Neural cell (in vitro differentiated cells): ENCODE measurements at regions not wholly inside any gene's neighbourhood (a gene's known extent, or its start where the extent isn't known, plus 50 kb on each side); places are given as distances from the start of the nearest gene placed in this dataset.

Source experiments
- H2AFZ ChIP-seq: fragments of 200-600, 300-800 bp; sonication (generic), shearing (Covaris generic); 2 replicates; pipeline ENCODE4 v1.6.0; 2014; ENCODE audit warnings: low read depth, mild to moderate bottlenecking, antibody characterized with exemption, low read length, moderate library complexity
- H3F3A ChIP-seq: fragments of 200-600 bp; shearing (Covaris generic); 2 replicates; pipeline ENCODE4 v1.6.1; 2016; ENCODE audit warnings: mild to moderate bottlenecking, moderate library complexity, mixed read lengths, antibody characterized with exemption, low read length; ENCODE audit not compliant: insufficient read depth, poor library complexity, severe bottlenecking
- H3K27ac ChIP-seq: fragments of 200-600, 300-800 bp; sonication (generic), shearing (Covaris generic); 2 replicates; pipeline ENCODE4 v1.5.1; 2014; ENCODE audit warnings: mild to moderate bottlenecking, low read length, moderate library complexity
- H3K27me3 ChIP-seq: fragments of 300-800, 200-600 bp; sonication (generic), shearing (Covaris generic); 2 replicates; pipeline ENCODE4 v1.6.0; 2014; ENCODE audit warnings: mild to moderate bottlenecking, low read depth, low read length, moderate library complexity; ENCODE audit not compliant: insufficient read depth
- H3K36me3 ChIP-seq: fragments of 300-800, 200-600 bp; sonication (generic), shearing (Covaris generic); 2 replicates; pipeline ENCODE4 v1.5.1; 2014; ENCODE audit warnings: mild to moderate bottlenecking, antibody characterized with exemption, low read length, moderate library complexity; ENCODE audit not compliant: insufficient read depth
- H3K4me2 ChIP-seq: fragments of 300-800, 200-600 bp; sonication (generic), shearing (Covaris generic); 2 replicates; pipeline ENCODE4 v1.6.0; 2014; ENCODE audit warnings: mild to moderate bottlenecking, low read length
- H3K4me3 ChIP-seq: fragments of 300-800, 200-600 bp; sonication (generic), shearing (Covaris generic); 2 replicates; pipeline ENCODE4 v1.5.1; 2014; ENCODE audit warnings: mild to moderate bottlenecking, low read length, moderate library complexity
- H3K79me2 ChIP-seq: fragments of 200-600 bp; shearing (Covaris generic); replicated peaks from 2 replicates; pipeline ENCODE4 v1.6.0; 2014; ENCODE audit warnings: mild to moderate bottlenecking, low read length, moderate library complexity; ENCODE audit not compliant: insufficient read depth
- H3K9ac ChIP-seq: fragments of 300-800, 200-600 bp; sonication (generic), shearing (Covaris generic); 2 replicates; pipeline ENCODE4 v1.6.1; 2016; ENCODE audit warnings: mild to moderate bottlenecking, low read length, mixed read lengths
- H3K9me2 ChIP-seq: fragments of 200-600 bp; shearing (Covaris generic); 2 replicates; pipeline ENCODE4 v1.6.1; 2016; ENCODE audit warnings: mild to moderate bottlenecking, low read length, mixed read lengths; ENCODE audit not compliant: insufficient read depth
- H3K9me3 ChIP-seq: fragments of 200-600, 300-800 bp; sonication (generic), shearing (Covaris generic); 2 replicates; pipeline ENCODE4 v1.6.1; 2016; ENCODE audit warnings: mild to moderate bottlenecking, mixed run types, low read length, moderate library complexity, mixed read lengths
- H4K20me1 ChIP-seq: fragments of 200-600 bp; shearing (Covaris generic); 2 replicates; pipeline ENCODE4 v1.6.1; 2016; ENCODE audit warnings: mild to moderate bottlenecking, mixed run types; ENCODE audit not compliant: insufficient read depth
- EP300 ChIP-seq: fragments of 450-650 bp; conservative IDR thresholded peaks from 2 replicates; pipeline ENCODE4 v1.6.1; 2014; ENCODE audit warnings: antibody characterized with exemption, mild to moderate bottlenecking, moderate library complexity; ENCODE audit not compliant: poor library complexity, severe bottlenecking
- EZH2 ChIP-seq: fragments of 200-600, 300-800 bp; shearing (Covaris generic), sonication (generic); IDR thresholded peaks from 2 replicates; pipeline ENCODE4 v1.6.1; 2014; ENCODE audit warnings: antibody characterized with exemption, low read length, borderline replicate concordance, mild to moderate bottlenecking; ENCODE audit not compliant: insufficient read depth, poor library complexity, severe bottlenecking
- MXI1 ChIP-seq: fragments of 450-650 bp; conservative IDR thresholded peaks from 2 replicates; pipeline ENCODE4 v1.6.1; 2014; ENCODE audit warnings: antibody characterized with exemption, mild to moderate bottlenecking; ENCODE audit not compliant: poor library complexity, severe bottlenecking
- POLR2AphosphoS5 ChIP-seq: IDR thresholded peaks from 2 replicates; pipeline ENCODE4 v1.6.1; 2012
- RAD21 ChIP-seq: fragments of 450-650 bp; conservative IDR thresholded peaks from 2 replicates; pipeline ENCODE4 v1.6.1; 2014; ENCODE audit warnings: antibody characterized with exemption, mild to moderate bottlenecking, moderate library complexity
- SMC3 ChIP-seq: fragments of 450-650 bp; conservative IDR thresholded peaks from 2 replicates; pipeline ENCODE4 v1.6.1; 2014; ENCODE audit warnings: antibody characterized with exemption, mild to moderate bottlenecking, moderate library complexity; ENCODE audit not compliant: poor library complexity
- TAF1 ChIP-seq: IDR thresholded peaks from 2 replicates; pipeline ENCODE4 v1.6.1; 2012; ENCODE audit warnings: low read depth
- TF ChIP-seq, protein P1 (sequence below): IDR thresholded peaks from 2 replicates; pipeline ENCODE4 v1.6.1; 2012; ENCODE audit warnings: borderline replicate concordance
- TF ChIP-seq, protein P2 (sequence below): fragments of 450-650 bp; IDR thresholded peaks from 2 replicates; pipeline ENCODE4 v1.5.1; 2014; ENCODE audit warnings: antibody characterized with exemption, mild to moderate bottlenecking, moderate library complexity; ENCODE audit not compliant: poor library complexity, severe bottlenecking

DNA sequence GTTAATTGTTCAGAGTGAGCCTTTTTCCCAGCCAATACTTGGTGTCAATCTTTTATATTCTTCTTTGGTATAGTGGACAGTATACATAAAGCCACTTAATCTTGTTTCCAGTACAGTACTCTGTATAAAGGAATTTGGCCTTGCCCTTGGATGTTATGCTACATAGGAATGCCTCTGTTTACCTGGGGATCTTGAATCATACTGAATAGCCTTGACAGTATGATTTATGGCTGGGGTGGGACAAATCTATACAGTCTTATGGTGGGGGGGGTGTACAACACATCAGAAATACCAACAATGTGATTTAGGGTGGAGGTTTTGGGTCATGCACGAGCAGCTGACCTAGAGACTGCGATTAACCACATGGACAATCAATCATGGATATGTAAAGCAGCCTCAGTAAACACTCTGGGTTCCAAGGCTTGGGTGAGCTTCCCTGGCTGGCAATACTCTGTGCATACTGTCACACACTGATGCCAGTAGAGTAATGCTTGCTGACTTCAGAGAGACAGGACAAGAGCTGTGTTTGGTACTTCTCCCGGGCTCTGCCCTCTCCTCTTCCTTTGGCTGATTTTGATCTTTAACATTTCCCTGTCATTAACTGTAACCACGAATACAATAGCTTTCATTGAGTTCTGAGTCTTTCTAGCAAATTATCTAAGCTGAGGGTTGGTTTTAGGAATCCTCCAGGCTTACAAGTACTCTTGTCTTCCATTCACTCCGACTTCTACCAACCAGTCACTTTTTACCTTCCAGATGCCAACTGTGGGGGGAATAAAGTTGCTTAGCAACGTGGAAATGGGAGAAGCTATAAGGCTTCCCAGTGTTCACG, 84.6 kb downstream of the IARS1 start:
- Histone ChIP-seq H4K20me1 (no peaks in the 10 kb centered on the region), H3K27me3 (no peaks in the 10 kb centered on the region), H3K4me2 (no peak overlapping the region), H3F3A (no peaks in the 10 kb centered on the region), H3K9me3 (no peaks in the 10 kb centered on the region), H3K36me3 (no peaks in the 10 kb centered on the region), H3K9ac (no peak overlapping the region), H3K4me3 (no peak overlapping the region), H3K79me2 (no peaks in the 10 kb centered on the region), H3K9me2 (no peaks in the 10 kb centered on the region), H2AFZ (no peak overlapping the region), H3K27ac (no peak overlapping the region)
- TF ChIP-seq TAF1 (no peak), EP300 (no peak), POLR2AphosphoS5 (no peak), RAD21 (no peak), MXI1 (no peak), EZH2 (no peak), SMC3 (no peak)
- TF ChIP-seq, protein P1, sequence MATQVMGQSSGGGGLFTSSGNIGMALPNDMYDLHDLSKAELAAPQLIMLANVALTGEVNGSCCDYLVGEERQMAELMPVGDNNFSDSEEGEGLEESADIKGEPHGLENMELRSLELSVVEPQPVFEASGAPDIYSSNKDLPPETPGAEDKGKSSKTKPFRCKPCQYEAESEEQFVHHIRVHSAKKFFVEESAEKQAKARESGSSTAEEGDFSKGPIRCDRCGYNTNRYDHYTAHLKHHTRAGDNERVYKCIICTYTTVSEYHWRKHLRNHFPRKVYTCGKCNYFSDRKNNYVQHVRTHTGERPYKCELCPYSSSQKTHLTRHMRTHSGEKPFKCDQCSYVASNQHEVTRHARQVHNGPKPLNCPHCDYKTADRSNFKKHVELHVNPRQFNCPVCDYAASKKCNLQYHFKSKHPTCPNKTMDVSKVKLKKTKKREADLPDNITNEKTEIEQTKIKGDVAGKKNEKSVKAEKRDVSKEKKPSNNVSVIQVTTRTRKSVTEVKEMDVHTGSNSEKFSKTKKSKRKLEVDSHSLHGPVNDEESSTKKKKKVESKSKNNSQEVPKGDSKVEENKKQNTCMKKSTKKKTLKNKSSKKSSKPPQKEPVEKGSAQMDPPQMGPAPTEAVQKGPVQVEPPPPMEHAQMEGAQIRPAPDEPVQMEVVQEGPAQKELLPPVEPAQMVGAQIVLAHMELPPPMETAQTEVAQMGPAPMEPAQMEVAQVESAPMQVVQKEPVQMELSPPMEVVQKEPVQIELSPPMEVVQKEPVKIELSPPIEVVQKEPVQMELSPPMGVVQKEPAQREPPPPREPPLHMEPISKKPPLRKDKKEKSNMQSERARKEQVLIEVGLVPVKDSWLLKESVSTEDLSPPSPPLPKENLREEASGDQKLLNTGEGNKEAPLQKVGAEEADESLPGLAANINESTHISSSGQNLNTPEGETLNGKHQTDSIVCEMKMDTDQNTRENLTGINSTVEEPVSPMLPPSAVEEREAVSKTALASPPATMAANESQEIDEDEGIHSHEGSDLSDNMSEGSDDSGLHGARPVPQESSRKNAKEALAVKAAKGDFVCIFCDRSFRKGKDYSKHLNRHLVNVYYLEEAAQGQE, result no peak
- TF ChIP-seq, protein P2, sequence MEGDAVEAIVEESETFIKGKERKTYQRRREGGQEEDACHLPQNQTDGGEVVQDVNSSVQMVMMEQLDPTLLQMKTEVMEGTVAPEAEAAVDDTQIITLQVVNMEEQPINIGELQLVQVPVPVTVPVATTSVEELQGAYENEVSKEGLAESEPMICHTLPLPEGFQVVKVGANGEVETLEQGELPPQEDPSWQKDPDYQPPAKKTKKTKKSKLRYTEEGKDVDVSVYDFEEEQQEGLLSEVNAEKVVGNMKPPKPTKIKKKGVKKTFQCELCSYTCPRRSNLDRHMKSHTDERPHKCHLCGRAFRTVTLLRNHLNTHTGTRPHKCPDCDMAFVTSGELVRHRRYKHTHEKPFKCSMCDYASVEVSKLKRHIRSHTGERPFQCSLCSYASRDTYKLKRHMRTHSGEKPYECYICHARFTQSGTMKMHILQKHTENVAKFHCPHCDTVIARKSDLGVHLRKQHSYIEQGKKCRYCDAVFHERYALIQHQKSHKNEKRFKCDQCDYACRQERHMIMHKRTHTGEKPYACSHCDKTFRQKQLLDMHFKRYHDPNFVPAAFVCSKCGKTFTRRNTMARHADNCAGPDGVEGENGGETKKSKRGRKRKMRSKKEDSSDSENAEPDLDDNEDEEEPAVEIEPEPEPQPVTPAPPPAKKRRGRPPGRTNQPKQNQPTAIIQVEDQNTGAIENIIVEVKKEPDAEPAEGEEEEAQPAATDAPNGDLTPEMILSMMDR, result no peak

DNA sequence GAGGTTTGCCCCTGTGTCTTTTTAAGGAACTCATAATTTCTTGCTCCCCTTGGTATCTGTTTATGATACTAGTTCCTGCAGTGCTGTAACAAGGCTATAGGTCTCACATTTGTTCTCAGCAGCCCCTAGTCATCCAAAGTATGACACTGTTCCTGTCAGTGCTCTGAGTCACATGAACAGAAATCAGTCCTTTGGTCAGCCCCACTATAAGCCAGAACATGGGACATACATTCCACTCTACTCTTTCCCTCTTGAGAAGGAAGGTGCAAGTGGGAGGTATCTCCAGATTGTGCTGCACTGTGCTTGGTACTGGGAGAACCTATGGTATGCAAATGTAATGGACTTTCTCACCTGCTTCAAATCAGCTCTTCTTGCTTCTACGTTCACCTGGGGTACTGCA, 87.0 kb downstream of the IARS1 start:
- H3K27me3 ChIP-seq, result no peaks in the 10 kb centered on the region

More for the DNA sequence above, 87.0 kb downstream of the IARS1 start:
- H3K4me3 ChIP-seq, result no peak overlapping the region
- H3K9me2 ChIP-seq, result no peaks in the 10 kb centered on the region
- H3F3A ChIP-seq, result no peaks in the 10 kb centered on the region
- H3K27ac ChIP-seq, result no peak overlapping the region
- H3K79me2 ChIP-seq, result no peaks in the 10 kb centered on the region
- no peaks in the 10 kb centered on the region for H4K20me1 ChIP-seq
- H3K9ac ChIP-seq, result no peak overlapping the region
- no peaks in the 10 kb centered on the region for H3K36me3 ChIP-seq
- no peak overlapping the region for H3K4me2 ChIP-seq
- H3K9me3 ChIP-seq, result no peaks in the 10 kb centered on the region
- no peak for TF ChIP-seq RAD21
- TF ChIP-seq, protein P1, result no peak
- no peak for TF ChIP-seq SMC3
- TF ChIP-seq EP300, result no peak
- TF ChIP-seq EZH2, result no peak
- TF ChIP-seq, protein P2, result no peak
- no peak overlapping the region for H2AFZ ChIP-seq
